ENCODE measurements at regions not wholly inside any gene's neighbourhood (a gene's known extent, or its start where the extent isn't known, plus 50 kb on each side); places are given as distances from the start of the nearest gene placed in this dataset.
"Not testable (repeated sequence)": the region's sequence is repeated elsewhere in the genome, so short reads cannot be mapped to it uniquely, and the experiment has no call there.

DNA sequence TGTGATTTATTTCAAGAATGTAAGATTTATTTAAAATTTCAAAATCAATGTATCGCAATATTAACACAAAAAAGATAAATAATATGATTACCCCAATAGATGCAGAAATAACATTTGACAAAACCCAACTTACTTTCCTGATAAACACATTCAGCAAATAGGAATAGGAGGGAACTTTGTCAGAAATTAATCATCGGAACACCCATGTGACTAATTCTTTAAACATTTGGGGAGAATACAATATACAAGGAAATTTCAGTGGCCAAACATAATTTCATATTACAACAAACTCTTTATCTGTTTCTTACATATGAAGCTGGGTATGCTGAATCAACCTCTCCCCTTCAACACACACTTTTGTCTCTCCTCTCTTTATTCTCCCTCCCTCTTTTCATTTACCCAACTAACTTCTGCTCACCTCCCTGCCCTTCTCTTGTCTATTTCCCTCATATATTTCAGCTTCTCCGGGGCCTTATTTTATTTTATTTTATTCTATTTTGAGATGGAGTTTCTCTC, 309.6 kb upstream of the CNTNAP5 start:
- DNase-seq = no peak

DNA sequence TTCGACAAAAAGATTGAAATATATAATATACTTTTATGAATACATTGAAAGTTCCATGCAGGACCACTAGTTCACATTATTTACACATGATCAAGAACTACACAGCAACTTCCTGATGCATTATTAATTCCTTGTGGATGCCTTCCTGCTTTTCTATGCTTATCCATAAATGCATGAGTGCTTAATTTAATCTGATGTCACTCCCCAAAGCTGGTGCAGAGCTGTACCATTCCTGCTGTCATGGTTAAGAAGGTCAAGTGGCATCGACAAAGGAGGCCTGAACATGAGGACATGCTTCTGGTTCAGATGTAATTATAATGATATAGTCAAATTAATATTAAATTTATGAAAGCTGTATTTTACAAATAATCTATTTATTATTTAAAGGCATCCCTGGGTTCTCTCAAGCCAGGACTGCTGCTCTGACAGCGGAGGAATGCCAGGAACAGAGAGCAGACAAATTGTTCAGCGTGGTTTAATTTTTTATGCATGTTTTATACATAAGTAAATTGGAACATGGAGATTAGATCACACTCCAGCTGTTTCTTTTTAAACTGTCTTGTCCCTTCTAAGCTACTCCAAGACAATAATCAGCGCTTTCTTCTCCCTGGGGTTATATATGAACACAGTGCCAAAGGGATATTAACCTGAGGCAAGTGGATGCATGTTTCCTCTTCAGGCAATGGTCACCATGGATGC, 307.3 kb upstream of the CNTNAP5 start:
- DNase-seq = no peak

DNA sequence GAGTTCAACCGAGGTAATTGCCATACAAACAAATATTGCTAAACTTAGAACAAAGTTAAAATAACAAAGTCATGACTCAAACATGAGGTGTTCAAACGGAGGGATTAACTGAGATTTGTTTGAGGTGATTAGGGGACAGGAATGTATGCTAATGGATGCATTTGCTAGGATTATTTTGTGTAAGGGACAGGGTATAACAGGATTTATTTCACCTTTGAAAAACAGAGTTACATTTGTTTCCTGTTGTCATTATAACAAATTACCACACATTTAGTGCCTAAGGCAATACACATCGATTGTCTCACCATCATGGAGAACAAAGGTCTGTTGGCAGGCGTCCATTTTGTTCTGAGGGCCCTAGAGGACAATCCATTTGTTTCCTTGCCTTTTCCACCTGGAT, 304.3 kb upstream of the CNTNAP5 start:
- no peak for DNase-seq

DNA sequence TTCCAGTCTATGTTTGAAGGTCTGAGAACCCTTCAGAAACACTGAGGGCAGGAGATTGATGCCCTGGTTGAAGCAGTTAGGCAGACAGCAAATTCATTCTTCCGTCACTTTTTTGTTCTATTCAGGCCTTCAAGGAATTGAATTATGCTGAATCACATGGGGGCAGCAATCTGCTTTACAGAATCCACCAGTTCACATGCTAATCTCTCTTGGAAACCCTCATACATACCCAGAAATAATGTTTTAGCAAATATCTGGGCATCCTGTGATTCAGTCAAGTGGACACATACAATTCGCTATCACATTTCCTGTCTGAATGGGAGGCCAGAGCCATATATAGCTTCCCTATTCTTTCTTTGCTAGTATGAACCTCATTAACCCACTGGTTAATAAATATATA, 301.4 kb upstream of the CNTNAP5 start:
- no peak for DNase-seq

DNA sequence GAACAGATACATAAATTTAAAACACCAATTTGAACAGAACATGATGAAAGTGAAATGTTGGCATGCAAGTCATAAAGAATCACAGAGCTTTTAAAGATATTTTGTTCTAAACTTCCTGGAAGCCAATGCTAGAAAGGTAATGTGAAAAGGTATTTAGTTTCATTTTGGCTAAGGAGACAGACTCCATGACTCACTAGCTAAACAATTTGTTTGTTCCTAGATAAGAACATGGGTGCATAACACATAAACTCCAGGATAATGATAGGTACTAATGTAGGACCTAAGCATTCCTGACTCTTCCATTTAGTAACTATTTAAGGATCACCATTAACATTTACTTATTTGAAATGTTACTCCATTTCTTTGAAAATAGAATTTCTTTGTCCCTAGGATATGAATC, 292.5 kb upstream of the CNTNAP5 start:
- DNase-seq = no peak

DNA sequence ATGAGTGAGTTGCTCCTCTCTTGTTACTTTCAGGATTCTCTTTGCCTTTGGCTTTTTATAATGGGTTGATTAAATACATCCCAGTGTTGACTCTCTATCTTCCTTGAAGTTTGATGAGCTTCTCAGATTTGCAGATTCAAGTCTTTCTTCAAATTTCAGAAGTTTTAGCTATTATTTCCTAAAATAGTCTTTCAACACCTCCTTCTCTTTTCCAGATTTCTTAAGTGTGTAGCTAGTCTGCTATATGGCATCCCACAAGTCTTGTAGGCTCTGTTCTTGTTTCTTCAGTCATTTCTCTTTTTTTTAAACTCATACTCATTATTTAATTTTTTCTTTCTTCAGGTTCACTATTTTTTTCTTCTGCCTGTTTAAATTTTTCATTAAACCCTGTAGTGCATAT, 287.7 kb upstream of the CNTNAP5 start:
- no peak for DNase-seq

DNA sequence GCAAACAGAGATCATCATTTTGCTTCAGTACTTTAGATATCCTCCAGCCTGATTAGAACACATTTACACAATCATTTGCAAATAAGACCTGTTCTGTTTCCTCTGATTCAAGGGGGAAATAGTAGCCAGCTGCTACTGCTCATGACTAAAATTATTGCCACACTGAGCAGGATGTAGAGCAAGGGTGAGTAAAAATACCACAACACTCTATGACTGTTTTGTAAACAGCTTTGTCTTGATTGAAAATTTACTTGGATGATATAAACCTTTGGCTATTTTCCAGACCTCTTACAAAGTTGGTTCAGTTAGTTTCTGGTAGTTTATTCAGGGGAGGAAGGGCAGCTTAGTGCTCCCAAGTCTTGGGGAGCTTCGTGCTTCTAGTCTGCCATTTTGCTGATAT, 286.4 kb upstream of the CNTNAP5 start:
- DNase-seq = peak; percentile 10 to 13

DNA sequence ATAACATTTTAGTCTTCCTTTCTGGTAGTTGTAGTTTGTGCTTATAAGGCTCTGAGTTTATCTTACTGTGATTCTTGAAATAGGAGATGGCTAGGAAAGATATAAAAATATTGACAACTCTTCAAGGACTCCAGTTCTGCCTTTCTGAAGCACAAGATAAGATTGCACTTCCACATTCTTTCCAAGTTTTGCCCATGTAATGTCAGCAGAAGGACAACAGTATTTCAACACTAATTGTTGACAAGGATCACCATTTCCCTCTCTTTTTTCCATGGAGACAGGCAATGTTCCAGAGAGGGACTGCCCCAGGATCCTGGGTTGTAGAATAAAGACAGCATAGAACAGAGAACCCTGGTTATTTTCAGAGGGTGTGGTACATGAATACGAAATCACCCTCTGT, 279.1 kb upstream of the CNTNAP5 start:
- DNase-seq = peak in 1 of 2 donors; percentile 6

DNA sequence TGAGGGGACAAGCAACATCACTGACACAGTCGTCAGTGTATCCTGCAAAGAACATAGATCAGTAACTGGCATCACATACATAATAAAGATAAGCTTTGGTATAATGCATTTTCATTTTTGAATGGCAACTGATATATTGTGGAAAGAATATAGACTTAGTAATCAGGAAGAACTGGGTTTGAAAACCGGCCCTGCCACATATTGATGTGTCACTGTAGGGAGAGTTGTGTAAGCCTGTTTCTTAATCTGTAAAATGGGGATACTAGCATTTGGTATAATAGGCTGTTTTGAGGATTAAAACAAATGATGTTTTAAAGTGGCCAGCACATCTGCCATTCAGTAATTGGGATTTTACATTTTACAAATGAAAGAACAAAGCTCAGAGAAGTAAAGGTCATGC, 277.8 kb upstream of the CNTNAP5 start:
- no peak for DNase-seq

DNA sequence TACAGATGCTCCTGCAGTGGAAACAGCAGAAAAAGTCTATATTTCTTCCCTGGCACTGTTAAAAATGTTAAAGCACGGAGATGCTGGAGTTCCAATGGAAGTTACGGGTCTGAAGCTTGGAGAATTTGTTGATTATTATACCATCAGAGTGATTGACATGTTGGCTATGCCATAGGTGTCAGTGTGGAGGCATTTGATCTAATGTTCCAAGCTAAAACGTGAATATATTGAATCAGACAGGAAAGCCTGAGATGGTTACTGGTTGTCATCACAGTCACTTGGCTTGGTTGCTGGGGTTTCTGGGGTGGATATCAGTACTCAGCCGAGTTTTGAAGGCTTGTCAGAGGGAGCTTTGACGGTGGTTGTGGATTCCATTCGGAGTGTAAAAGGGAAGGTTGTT, 262.9 kb upstream of the CNTNAP5 start:
- DNase-seq = no peak

DNA sequence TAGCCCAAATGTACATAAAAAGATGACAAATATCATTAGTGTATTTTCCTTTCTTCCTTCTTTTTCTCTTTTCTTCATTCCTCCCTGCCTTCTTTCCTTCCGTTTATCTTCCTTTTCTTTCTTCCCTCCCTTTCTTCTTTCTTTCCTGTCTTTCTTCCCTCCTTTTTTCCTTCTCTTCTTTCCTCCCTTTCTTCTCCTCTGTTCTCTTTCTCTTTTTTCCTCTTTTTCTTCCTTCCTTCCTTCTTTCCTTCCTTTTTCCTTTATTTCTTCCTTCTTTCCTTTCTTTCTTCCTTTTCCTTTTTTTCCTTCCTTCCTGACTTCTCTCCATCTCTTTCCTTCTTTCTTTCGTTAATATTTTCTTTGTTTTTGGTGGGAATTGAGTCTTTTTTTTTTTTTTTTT, 256.9 kb upstream of the CNTNAP5 start:
- DNase-seq = no peak

DNA sequence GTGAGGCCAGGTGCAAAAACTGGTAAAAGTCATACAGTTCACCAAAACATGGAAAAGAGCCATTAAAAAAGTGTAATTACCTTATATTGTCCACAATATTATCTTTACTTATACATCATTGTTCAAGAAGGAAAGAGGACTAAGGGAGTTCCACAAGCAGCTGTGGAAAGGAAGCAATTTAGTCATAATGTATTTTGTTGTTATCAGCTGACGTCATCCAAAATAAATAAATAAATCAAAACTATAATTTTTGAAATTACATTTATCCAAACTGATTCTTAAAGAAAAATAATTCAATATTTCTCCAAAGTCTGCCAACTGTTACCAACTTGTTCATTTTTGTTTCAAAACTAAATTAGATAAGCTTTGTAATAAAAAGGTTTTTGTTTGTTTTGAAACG, 256.1 kb upstream of the CNTNAP5 start:
- DNase-seq = no peak

DNA sequence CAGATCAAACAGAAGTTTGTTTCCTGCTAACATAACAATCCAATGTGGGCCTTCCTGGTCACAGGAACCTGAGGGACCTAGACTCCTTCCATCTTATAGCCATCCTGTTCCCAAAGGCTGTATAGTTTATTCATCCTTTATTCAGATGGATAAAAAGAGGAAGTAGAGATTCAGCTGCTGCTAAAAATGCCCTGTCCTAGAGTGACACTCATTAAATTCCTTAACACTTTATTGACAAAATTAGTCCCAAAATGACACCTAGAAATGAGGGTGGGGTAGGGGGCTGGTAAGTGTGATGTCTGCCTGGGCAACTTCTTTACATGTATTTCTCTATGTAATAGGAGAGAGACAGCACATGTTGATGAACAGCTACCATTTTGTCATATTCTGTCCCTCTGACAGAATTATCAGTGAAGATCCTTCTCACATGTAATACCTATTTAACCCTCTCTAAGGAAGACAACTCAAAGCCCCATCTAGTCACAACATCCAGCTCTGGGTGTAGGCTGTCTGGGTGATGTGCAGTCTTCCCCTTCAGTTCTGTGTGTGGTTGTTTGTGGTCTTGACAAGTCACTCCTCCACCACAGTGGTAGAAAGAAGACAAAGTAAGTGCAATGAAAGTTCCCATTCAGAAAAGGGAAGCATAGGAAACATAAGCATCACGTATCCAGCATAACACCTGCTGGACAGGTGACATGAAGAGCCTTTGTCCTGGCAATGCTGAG, 253.9 kb upstream of the CNTNAP5 start:
- DNase-seq = no peak

DNA sequence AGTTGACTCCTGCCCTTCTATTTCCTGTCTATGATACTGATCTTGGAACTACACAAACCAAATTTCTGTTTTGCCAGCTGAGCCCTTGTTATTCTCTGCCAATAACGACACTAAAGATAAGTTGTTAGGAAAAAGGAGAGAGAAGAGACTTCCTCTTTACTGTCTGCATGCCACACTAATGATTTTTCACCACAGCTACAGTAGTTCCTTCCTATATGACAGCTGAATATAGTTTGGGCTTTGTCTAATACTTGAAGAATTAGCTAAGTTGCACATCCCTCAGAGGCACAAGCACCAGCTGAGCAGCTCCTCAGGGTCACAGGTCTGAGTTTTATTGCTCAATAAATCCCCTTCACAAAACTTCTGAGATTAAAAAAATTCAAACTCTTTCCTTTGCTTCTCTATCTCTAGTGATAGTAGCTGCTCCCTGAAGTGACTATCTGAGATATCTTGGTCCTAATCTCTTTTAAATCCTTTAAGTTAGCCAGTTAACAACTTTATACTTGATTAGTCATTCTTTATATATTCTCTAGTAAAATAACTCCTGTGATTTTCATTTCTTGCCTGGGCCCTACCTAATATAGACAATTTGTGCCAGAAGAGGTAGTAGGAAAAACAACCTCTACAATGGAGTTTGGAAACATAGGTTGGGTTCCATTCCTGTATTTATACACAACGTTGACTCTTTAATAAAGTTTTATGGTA, 253.0 kb upstream of the CNTNAP5 start:
- no peak for DNase-seq

DNA sequence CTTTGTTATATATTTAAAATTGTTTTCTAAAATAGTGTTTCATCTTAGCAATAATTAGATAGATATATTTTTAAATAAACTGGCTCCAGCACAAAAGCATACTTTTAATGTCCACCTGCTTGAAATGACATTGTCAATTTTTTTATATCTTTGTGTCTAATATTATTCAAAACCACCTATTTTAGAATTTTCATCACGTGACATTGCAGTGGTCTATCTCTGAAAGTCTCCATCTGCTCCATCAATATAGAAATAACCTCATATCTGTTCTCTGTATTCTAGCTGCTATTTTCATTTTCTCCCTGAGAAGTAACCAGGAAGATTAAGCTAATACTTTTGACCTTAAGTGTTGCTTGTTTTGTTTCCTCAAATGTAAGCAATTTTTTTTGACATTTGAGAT, 248.0 kb upstream of the CNTNAP5 start:
- DNase-seq = no peak

DNA sequence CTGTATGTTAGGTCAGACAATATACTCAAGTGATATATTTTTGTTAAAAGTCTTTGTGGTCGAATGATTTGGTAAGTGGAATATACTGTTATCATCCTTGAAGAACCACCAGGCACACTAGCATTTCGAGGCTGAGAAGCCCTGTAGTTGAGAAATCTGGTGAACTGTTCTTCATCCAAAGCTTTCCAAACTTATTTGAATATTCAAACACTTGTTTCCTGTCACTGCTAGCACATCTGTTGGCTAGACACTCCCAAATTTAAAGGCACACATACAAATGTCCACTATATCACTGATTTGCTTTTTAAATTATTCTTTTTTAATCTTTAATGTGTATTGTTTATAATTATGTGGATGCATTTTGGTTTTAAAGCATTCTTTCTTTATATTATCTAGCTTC, 241.9 kb upstream of the CNTNAP5 start:
- no peak for DNase-seq

DNA sequence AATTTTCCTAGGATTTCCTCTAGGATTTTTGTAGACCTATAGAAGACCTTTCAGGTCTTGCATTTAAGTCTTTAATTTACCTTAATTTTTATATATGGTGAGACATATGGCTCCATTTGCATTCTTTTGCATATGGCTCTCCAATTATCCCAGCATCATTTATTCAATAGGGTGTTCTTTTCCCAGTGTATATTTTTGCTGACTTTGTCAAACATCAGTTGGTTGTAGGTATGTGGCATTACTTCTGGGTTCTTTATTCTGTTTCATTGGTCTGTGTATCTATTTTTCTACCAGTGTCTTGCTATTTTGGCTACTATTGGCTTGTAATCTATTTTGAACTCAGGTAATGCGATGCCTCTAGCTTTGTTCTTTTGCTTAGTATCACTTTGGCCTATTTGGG, 239.8 kb upstream of the CNTNAP5 start:
- DNase-seq = no peak

DNA sequence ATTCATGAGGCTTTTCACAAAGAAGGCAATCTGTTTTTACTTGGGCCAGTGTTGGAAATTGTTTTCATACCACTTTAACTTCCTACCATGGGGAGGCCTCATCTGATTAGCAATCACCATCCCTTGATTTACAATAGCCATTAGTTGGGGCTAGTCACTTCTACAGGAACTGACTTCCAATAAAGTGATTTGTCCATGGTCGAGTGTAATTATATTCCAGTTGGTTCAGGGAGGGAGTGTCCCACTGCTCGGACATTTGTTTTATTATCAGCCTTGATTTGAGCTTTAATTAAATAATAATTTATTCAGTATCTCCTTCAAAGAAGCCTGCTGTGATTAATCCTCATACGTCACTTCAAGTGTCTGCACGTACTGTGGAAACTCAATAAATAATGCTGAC, 233.9 kb upstream of the CNTNAP5 start:
- no peak for DNase-seq

DNA sequence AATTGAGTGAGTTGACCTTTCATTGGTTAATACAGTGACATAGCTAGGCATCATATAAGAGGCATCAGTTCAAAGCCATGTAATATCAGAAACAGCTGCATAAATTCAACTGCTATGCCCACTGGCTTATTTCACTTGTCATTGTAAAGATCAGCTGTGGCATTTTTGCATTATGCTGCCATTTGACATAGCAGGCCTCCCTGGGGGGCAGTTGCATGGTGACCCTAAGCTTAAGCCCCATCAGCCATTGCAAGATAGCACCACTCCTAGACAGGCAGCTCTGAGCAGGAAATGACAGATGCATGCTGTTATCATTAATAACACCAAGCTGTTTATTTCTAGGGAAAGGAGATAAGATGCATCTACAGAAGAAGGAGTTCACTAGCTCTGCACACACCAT, 233.4 kb upstream of the CNTNAP5 start:
- no peak for DNase-seq

DNA sequence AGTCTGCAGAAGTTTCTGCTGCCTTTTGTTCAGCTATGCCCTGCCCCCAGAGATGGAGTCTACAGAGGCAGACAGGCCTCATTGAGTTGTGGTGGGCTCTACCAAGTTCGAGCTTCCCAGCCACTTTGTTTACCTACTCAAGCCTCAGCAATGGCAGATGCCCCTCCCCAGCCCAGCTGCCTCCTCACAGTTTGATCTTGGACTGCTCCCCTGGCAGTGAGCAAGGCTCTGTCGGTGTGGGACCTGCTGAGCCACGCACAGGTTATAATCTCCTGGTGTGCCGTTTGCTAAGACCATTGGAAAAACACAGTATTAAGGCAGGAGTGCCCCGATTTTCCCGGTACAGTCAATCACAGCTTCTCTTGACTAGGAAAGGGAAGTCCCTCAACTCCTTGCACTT, 221.0 kb upstream of the CNTNAP5 start:
- not testable (repeated sequence) for DNase-seq

DNA sequence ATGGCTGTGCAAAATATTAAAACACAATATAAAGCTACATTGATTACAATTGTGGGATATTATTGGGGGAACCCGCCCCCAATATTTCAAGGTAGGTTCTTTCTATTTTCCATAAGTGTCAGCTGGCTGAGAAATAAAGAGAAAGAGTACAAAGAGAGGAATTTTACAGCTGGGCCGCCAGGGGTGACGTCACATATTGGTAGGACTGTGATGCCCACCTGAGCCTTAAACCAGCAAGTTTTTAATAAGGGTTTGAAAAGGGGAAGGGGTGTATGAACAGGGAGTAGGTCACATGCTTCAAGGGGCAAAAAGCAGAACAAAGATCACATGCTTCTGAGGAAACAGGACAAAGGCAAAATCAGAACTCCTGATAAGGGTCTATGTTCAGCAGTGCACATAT, 219.3 kb upstream of the CNTNAP5 start:
- not testable (repeated sequence) for DNase-seq

DNA sequence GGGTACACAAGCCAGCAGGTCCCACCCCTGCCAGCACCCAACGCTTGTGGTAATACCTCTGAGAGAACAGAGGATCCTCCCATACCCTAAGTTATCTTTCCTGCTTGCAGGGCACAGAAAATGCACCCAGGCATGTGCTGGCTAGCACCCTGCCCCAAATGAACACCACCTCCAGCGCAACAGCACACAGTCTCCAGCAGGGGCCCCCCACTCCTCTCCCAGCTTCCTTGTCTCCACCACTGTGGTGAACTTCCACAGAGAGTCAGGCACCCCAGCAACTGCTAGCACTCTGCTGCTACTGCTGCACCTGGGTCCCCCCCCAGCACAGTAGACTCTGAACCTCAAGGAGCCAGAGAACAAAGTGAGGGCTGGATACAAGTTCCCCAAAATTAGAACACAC, 216.8 kb upstream of the CNTNAP5 start:
- DNase-seq = no peak

DNA sequence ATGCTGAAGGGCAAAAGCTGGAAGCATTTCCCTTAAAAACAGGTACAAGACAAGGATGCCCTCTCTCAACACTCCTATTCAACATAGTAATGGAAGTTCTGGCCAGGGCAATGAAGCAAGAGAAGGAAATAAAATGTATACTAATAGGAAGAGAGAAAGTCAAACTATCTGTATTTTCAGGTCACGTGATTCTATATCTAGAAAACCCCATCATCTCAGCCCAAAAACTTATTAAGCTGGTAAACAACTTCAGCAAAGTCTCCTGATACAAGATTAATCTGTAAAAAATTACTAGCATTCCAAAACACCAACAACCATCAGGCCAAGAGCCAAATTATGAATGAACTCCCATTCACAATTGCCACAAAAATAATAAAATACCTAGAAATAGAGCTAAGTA, 213.2 kb upstream of the CNTNAP5 start:
- DNase-seq = no peak
